Loucy (cell line): ENCODE measurements at regions not wholly inside any gene's neighbourhood (a gene's known extent, or its start where the extent isn't known, plus 50 kb on each side); places are given as distances from the start of the nearest gene placed in this dataset.

Experiments
- H2AFZ ChIP-seq: fragments of 200-600 bp; sonication (generic); 2 replicates; pipeline ENCODE4 v1.6.0; 2016; ENCODE audit warnings: antibody characterized with exemption, mild to moderate bottlenecking, low read length, moderate library complexity
- H3F3A ChIP-seq: fragments of 200-600 bp; 2 replicates; pipeline ENCODE4 v1.6.0; 2016; ENCODE audit warnings: antibody characterized with exemption, low read depth, mild to moderate bottlenecking
- H3K27me3 ChIP-seq: fragments of 200-600 bp; sonication (generic); 2 replicates; pipeline ENCODE4 v1.6.1; 2014; ENCODE audit warnings: low read length, mild to moderate bottlenecking; ENCODE audit not compliant: insufficient read depth, poor library complexity, severe bottlenecking
- H3K36me3 ChIP-seq: fragments of 200-600 bp; sonication (generic); 2 replicates; pipeline ENCODE4 v1.6.1; 2016; ENCODE audit warnings: low read length; ENCODE audit not compliant: insufficient read depth
- H3K4me1 ChIP-seq: fragments of 200-600 bp; sonication (generic); 2 replicates; pipeline ENCODE4 v1.5.1; 2014; ENCODE audit warnings: low read length, mild to moderate bottlenecking; ENCODE audit not compliant: insufficient read depth, poor library complexity, severe bottlenecking
- H3K4me2 ChIP-seq: fragments of 200-600 bp; sonication (generic); 2 replicates; pipeline ENCODE4 v1.6.0; 2014; ENCODE audit warnings: antibody characterized with exemption, low read length, low read depth, mild to moderate bottlenecking; ENCODE audit not compliant: poor library complexity, severe bottlenecking
- H3K4me3 ChIP-seq: fragments of 200-600 bp; sonication (generic); 2 replicates; pipeline ENCODE4 v1.5.1; 2014; ENCODE audit warnings: low read length, mild to moderate bottlenecking, mixed read lengths; ENCODE audit not compliant: poor library complexity, severe bottlenecking
- H3K79me2 ChIP-seq: fragments of 200-600 bp; sonication (generic); 2 replicates; pipeline ENCODE4 v1.6.1; 2014; ENCODE audit warnings: low read length; ENCODE audit not compliant: insufficient read depth
- H3K9ac ChIP-seq: fragments of 200-600 bp; sonication (generic); 2 replicates; pipeline ENCODE4 v1.6.0; 2014; ENCODE audit warnings: mild to moderate bottlenecking, low read depth, low read length, moderate library complexity; ENCODE audit not compliant: poor library complexity, severe bottlenecking
- H3K9me2 ChIP-seq: fragments of 200-600 bp; sonication (generic); replicated peaks from 2 replicates; pipeline ENCODE4 v1.6.1; 2016; ENCODE audit warnings: low read depth, low read length, mixed read lengths
- H3K9me3 ChIP-seq: fragments of 200-600 bp; sonication (generic); 2 replicates; pipeline ENCODE4 v1.6.1; 2014; ENCODE audit warnings: mild to moderate bottlenecking, antibody characterized with exemption, low read length, low read depth; ENCODE audit not compliant: insufficient read depth
- H4K20me1 ChIP-seq: fragments of 200-600 bp; sonication (generic); 2 replicates; pipeline ENCODE4 v1.6.0; 2014; ENCODE audit warnings: antibody characterized with exemption, low read length, mild to moderate bottlenecking; ENCODE audit not compliant: insufficient read depth, poor library complexity, severe bottlenecking
- CTCF ChIP-seq: fragments of 200-600 bp; sonication (generic); conservative IDR thresholded peaks from 2 replicates; pipeline ENCODE4 v1.5.1; 2014; ENCODE audit warnings: mild to moderate bottlenecking, antibody characterized with exemption, low read length
- EZH2phosphoT487 ChIP-seq: fragments of 200-600 bp; IDR thresholded peaks from 2 replicates; pipeline ENCODE4 v1.6.1; 2018; ENCODE audit warnings: antibody characterized with exemption, mild to moderate bottlenecking, moderate library complexity, borderline replicate concordance

- Histone ChIP-seq H3K4me1 (no peaks in the 10 kb centered on the region), H3K4me3 (no peak overlapping the region), H3K9me3 (no peaks in the 10 kb centered on the region; the same call in 1 of the 2 replicates), H3F3A (no peaks in the 10 kb centered on the region), H3K79me2 (no peaks in the 10 kb centered on the region), H2AFZ (no peak overlapping the region), H3K4me2 (no peak overlapping the region), H4K20me1 (no peaks in the 10 kb centered on the region), H3K9ac (no peak overlapping the region), H3K36me3 (no peaks in the 10 kb centered on the region), H3K27me3 (no peaks in the 10 kb centered on the region), H3K9me2 (no peaks in the 10 kb centered on the region)
- no peak for TF ChIP-seq CTCF
Measured at GRCh38 chr2:2848198-2848597, 517.1 kb upstream of the MYT1L start.

DNA sequence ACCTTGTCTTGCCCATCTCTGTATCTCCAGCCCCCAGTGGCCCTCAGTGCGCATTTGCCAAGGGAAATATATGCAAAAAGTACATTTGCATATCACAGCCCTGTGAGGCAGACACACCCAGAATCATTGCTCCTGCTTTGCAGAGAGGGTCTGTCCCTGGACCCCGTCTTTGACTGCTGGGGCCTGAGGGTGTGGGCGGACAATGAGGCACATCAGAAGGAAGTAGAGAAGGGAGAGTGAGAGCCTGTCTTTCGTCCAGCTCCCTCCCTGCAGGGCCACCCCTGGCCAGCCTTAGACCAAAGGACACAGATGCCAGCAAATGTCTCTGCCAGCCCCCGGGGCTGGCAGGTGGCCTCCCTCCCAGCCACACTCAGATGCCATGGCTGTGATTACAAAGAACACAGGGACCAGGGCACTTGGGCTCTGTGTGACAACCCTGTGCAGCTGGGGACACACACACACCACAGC, 516.2 kb upstream of the MYT1L start:
- H3K4me1 ChIP-seq: no peaks in the 10 kb centered on the region
- no peaks in the 10 kb centered on the region for H3K79me2 ChIP-seq
- H2AFZ ChIP-seq: no peak overlapping the region
- no peaks in the 10 kb centered on the region for H3K36me3 ChIP-seq
- TF ChIP-seq EZH2phosphoT487 (no peak), CTCF (no peak)
- H3K4me2 ChIP-seq: no peak overlapping the region
- H3K27me3 ChIP-seq: no peaks in the 10 kb centered on the region
- no peak overlapping the region for H3K9ac ChIP-seq
- no peaks in the 10 kb centered on the region for H3F3A ChIP-seq
- no peaks in the 10 kb centered on the region; the same call in 1 of the 2 replicates for H3K9me3 ChIP-seq
- H4K20me1 ChIP-seq: no peaks in the 10 kb centered on the region
- H3K9me2 ChIP-seq: no peaks in the 10 kb centered on the region
- H3K4me3 ChIP-seq: no peak overlapping the region

- H3K27me3 ChIP-seq: no peaks in the 10 kb centered on the region
- H3K79me2 ChIP-seq: no peaks in the 10 kb centered on the region
- no peaks in the 10 kb centered on the region for H3F3A ChIP-seq
- H3K4me2 ChIP-seq: no peak overlapping the region
- H3K4me1 ChIP-seq: no peaks in the 10 kb centered on the region
- no peaks in the 10 kb centered on the region for H4K20me1 ChIP-seq
- H3K9me2 ChIP-seq: no peaks in the 10 kb centered on the region
- no peaks in the 10 kb centered on the region for H3K36me3 ChIP-seq
- H3K9me3 ChIP-seq: no peaks in the 10 kb centered on the region; the same call in 1 of the 2 replicates
- no peak overlapping the region for H2AFZ ChIP-seq
- H3K9ac ChIP-seq: no peak overlapping the region
- H3K4me3 ChIP-seq: no peak overlapping the region
- TF ChIP-seq EZH2phosphoT487: no peak
- TF ChIP-seq CTCF: no peak
Measured at GRCh38 chr2:2846332-2847208, 515.5 kb upstream of the MYT1L start.
